Keratinocyte (primary cell): ENCODE measurements at regions not wholly inside any gene's neighbourhood (a gene's known extent, or its start where the extent isn't known, plus 50 kb on each side); places are given as distances from the start of the nearest gene placed in this dataset.

Experiments
- DNase-seq: peaks from one replicate; pipeline ENCODE4 v3.0.0-alpha.2; 2011; ENCODE audit warnings: low read depth, missing footprints, low spot score
- FAIRE-seq: peaks from 2 replicates; lab custom pipeline; 2011; peaks lifted over from hg19 to GRCh38; lab: Jason Lieb, UNC
- H2AFZ ChIP-seq: 2 replicates; pipeline ENCODE4 v1.6.0; 2012; ENCODE audit warnings: low read length, control low read depth, inconsistent platforms; ENCODE audit not compliant: control insufficient read depth
- H3K27ac ChIP-seq: 2 replicates; pipeline ENCODE4 v1.5.1; 2011; ENCODE audit warnings: low read length; ENCODE audit not compliant: control insufficient read depth, insufficient read depth
- H3K27me3 ChIP-seq: 3 replicates; pipeline ENCODE4 v1.6.0; 2011; ENCODE audit warnings: low read length; ENCODE audit not compliant: control insufficient read depth, insufficient read depth; ENCODE audit errors: extremely low read depth
- H3K36me3 ChIP-seq, 2 experiments: 2 replicates in 1 of 2; 3 replicates in 1 of 2; pipeline ENCODE4 v1.5.1; 2011; ENCODE audit warnings: low read length in 2 of 2, mild to moderate bottlenecking in 1 of 2; ENCODE audit not compliant: control insufficient read depth in 2 of 2, insufficient read depth in 2 of 2; ENCODE audit errors: extremely low read depth in 1 of 2
- H3K4me1 ChIP-seq: 3 replicates; pipeline ENCODE4 v1.5.1; 2011; ENCODE audit warnings: low read length; ENCODE audit not compliant: control insufficient read depth, insufficient read depth; ENCODE audit errors: extremely low read depth
- H3K4me2 ChIP-seq: 3 replicates; pipeline ENCODE4 v1.6.0; 2011; ENCODE audit warnings: low read depth, low read length; ENCODE audit not compliant: control insufficient read depth, insufficient read depth; ENCODE audit errors: extremely low read depth
- H3K4me3 ChIP-seq, 3 experiments: fragments of 200-600 bp in 1 of 3; sonication (generic) in 1 of 3; 2 replicates in 2 of 3; 3 replicates in 1 of 3; pipeline ENCODE4 v1.5.1; 2011 to 2016; ENCODE audit warnings: low read length in 3 of 3, mild to moderate bottlenecking in 3 of 3, control low read depth in 2 of 3, inconsistent platforms in 1 of 3, low read depth in 1 of 3, mixed read lengths in 1 of 3, mixed run types in 1 of 3, moderate library complexity in 1 of 3; ENCODE audit not compliant: control insufficient read depth in 2 of 3, insufficient read depth in 2 of 3; ENCODE audit errors: extremely low read depth in 1 of 3
- H3K79me2 ChIP-seq: 2 replicates; pipeline ENCODE4 v1.6.0; 2012; ENCODE audit warnings: low read length; ENCODE audit not compliant: control insufficient read depth, insufficient read depth
- H3K9ac ChIP-seq: 3 replicates; pipeline ENCODE4 v1.6.0; 2011; ENCODE audit warnings: low read length; ENCODE audit not compliant: control insufficient read depth, insufficient read depth; ENCODE audit errors: extremely low read depth
- H3K9me1 ChIP-seq: 3 replicates; pipeline ENCODE4 v1.6.0; 2011; ENCODE audit warnings: low read length; ENCODE audit not compliant: control insufficient read depth, insufficient read depth; ENCODE audit errors: extremely low read depth
- H3K9me3 ChIP-seq: 2 replicates; pipeline ENCODE4 v1.5.1; 2012; ENCODE audit warnings: low read depth, low read length; ENCODE audit not compliant: control insufficient read depth
- H4K20me1 ChIP-seq: 3 replicates; pipeline ENCODE4 v1.6.0; 2011; ENCODE audit warnings: low read length; ENCODE audit not compliant: control insufficient read depth, insufficient read depth; ENCODE audit errors: extremely low read depth
- EZH2 ChIP-seq: IDR thresholded peaks from one replicate; pipeline ENCODE4 v1.6.1; 2012; ENCODE audit warnings: inconsistent platforms, mild to moderate bottlenecking, low read length, moderate library complexity
- dilution Hi-C: fragments of 300-500 bp; cut with MboI; formaldehyde crosslinking; loops from one replicate; pipeline ENCODE4 v1.7.0; 2020; ENCODE audit warnings: low sequenced_read_pairs; ENCODE audit not compliant: extremely low pct_ligation_motif_present
- TF ChIP-seq, protein P1 (sequence below), 3 experiments: IDR thresholded peaks in 1 of 3; conservative IDR thresholded peaks in 1 of 3; optimal IDR thresholded peaks in 1 of 3; 2 replicates in 2 of 3; 3 replicates in 1 of 3; pipeline versions ENCODE3 to v1.5.1; 2011; ENCODE audit warnings: low read length in 3 of 3, mild to moderate bottlenecking in 3 of 3, moderate library complexity in 2 of 3, control low read depth in 1 of 3, inconsistent platforms in 1 of 3; ENCODE audit not compliant: insufficient read depth in 2 of 3; ENCODE audit errors: extremely low read depth in 1 of 3

DNA sequence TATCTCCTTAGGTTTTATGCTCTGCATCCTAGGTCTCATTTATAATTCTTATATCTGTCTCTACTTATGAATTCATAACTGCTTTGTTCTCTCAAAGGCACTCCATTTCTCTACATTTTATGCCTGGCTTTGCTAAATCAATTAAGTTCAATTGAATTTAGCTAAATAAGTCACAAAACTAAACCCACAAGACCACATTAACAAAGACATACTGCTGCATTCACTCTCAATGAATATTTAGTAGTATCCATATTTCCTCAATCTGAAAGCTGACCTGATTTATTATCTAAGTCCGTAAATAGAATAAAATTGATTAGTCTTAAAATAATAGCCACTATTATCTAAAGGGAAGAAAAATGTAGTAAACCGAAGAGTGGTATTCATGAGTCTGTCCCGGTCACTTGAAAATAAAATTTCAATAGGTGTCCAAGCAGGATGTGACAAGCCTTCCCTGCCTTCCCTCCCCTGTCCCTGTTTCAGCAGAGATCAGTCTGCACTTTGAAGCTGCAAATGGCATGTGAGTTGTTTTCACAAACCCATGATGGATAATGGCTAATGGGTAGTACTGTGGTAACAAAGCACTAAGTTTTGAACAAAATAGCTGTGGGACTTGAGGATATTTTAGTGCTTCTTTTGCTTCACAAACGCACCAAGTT lies 295.0 kb upstream of the NCAM2 start:
- Histone ChIP-seq H4K20me1 (no peaks in the 10 kb centered on the region), H3K4me3 (no peak overlapping the region), H3K27me3 (no peaks in the 10 kb centered on the region), H3K9ac (no peak overlapping the region), H3K79me2 (no peaks in the 10 kb centered on the region), H3K9me1 (no peaks in the 10 kb centered on the region), H2AFZ (no peak overlapping the region), H3K27ac (no peak overlapping the region), H3K9me3 (no peaks in the 10 kb centered on the region), H3K4me1 (no peaks in the 10 kb centered on the region), H3K36me3 (no peaks in the 10 kb centered on the region), H3K4me2 (no peak overlapping the region)
- TF ChIP-seq EZH2 = no peak
- TF ChIP-seq, protein P1, sequence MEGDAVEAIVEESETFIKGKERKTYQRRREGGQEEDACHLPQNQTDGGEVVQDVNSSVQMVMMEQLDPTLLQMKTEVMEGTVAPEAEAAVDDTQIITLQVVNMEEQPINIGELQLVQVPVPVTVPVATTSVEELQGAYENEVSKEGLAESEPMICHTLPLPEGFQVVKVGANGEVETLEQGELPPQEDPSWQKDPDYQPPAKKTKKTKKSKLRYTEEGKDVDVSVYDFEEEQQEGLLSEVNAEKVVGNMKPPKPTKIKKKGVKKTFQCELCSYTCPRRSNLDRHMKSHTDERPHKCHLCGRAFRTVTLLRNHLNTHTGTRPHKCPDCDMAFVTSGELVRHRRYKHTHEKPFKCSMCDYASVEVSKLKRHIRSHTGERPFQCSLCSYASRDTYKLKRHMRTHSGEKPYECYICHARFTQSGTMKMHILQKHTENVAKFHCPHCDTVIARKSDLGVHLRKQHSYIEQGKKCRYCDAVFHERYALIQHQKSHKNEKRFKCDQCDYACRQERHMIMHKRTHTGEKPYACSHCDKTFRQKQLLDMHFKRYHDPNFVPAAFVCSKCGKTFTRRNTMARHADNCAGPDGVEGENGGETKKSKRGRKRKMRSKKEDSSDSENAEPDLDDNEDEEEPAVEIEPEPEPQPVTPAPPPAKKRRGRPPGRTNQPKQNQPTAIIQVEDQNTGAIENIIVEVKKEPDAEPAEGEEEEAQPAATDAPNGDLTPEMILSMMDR (optimal IDR thresholded peaks at IDR 0.05 in 1 of 3, IDR thresholded peaks at IDR 0.05 in 1 of 3, conservative IDR thresholded peaks at IDR 0.05 in 1 of 3; ENCODE audit: extremely low read depth in 1 of 3, insufficient read depth in 2 of 3, low read length in 3 of 3) = no peak
- dilution Hi-C loops = no loop called here
- DNase-seq (no peak), FAIRE-seq (no peak)

DNA sequence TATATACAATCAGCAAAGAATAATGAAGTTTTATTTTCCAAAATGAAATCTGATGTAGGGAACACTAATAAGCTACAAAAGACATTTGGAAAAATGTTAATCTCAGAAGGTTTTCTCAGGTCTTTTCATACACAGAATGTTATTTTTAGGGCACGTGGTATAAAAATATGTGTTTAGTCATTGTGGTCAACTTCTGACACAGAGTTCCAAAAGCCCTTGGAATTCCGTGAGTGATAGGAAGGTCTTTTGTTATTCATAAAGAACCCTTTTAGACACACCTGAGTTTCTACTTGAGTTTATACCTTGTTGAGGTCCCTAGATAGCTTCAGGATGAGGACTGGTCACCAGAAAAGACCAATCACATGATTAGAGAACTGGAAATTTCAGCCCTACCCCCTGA lies 277.6 kb upstream of the NCAM2 start:
- Histone ChIP-seq H3K9ac (no peak overlapping the region), H3K4me2 (no peak overlapping the region), H3K36me3 (no peaks in the 10 kb centered on the region), H4K20me1 (no peaks in the 10 kb centered on the region), H3K9me3 (no peaks in the 10 kb centered on the region), H3K27me3 (no peaks in the 10 kb centered on the region), H3K4me1 (no peaks in the 10 kb centered on the region), H3K4me3 (no peak overlapping the region), H3K27ac (no peak overlapping the region), H3K79me2 (no peaks in the 10 kb centered on the region), H2AFZ (no peak overlapping the region), H3K9me1 (no peaks in the 10 kb centered on the region)
- dilution Hi-C loops = no loop called here
- FAIRE-seq (no peak), DNase-seq (no peak)
- TF ChIP-seq EZH2 = no peak
- TF ChIP-seq, protein P1 (optimal IDR thresholded peaks at IDR 0.05 in 1 of 3, IDR thresholded peaks at IDR 0.05 in 1 of 3, conservative IDR thresholded peaks at IDR 0.05 in 1 of 3; ENCODE audit: extremely low read depth in 1 of 3, insufficient read depth in 2 of 3, low read length in 3 of 3) = no peak
